K562 (cell line): ENCODE measurements at regions not wholly inside any gene's neighbourhood (a gene's known extent, or its start where the extent isn't known, plus 50 kb on each side); places are given as distances from the start of the nearest gene placed in this dataset.

Experiments
- CBX8 ChIP-seq: fragments of 200-600 bp; sonication (generic); IDR thresholded peaks from 2 replicates; pipeline ENCODE4 v1.6.1; 2012; ENCODE audit warnings: borderline replicate concordance, mixed run types, low read depth, mild to moderate bottlenecking, moderate library complexity, mixed read lengths, low read length, control low read depth, inconsistent platforms; ENCODE audit not compliant: poor library complexity, severe bottlenecking; ENCODE audit errors: extremely low read depth
- CEBPB ChIP-seq: fragments of 450-650 bp; IDR thresholded peaks from 2 replicates; pipeline ENCODE4 v1.6.1; 2016; ENCODE audit warnings: missing genetic modification characterization, missing compliant biosample characterization
- DMBX1 ChIP-seq: fragments of 250-450 bp; sonication (Bioruptor Pico); IDR thresholded peaks from 2 replicates; pipeline ENCODE4 v1.8.0; 2022; ENCODE audit warnings: inconsistent platforms, mild to moderate bottlenecking, moderate library complexity, borderline replicate concordance
- ETS2 ChIP-seq: IDR thresholded peaks from 2 replicates; pipeline ENCODE4 v1.6.1; 2016; ENCODE audit warnings: borderline replicate concordance, missing genetic modification characterization, mild to moderate bottlenecking, moderate library complexity, missing compliant biosample characterization; ENCODE audit not compliant: poor library complexity, severe bottlenecking
- ETV5 ChIP-seq: sonication (generic); formaldehyde crosslinking; IDR thresholded peaks from 2 replicates; pipeline ENCODE4 v1.4.0; 2020; ENCODE audit warnings: low read depth, mild to moderate bottlenecking, missing genetic modification reagents
- FOXJ3 ChIP-seq: sonication (generic); formaldehyde crosslinking; IDR thresholded peaks from 2 replicates; pipeline ENCODE4 v1.4.0; 2020; ENCODE audit warnings: mild to moderate bottlenecking, missing genetic modification reagents
- HDGF ChIP-seq: fragments of 450-650 bp; IDR thresholded peaks from 2 replicates; pipeline ENCODE4 v1.6.1; 2016
- KHSRP ChIP-seq: fragments of 450-650 bp; IDR thresholded peaks from 2 replicates; pipeline ENCODE4 v1.6.1; 2017
- KLF13 ChIP-seq: fragments of 450-650 bp; IDR thresholded peaks from 2 replicates; pipeline ENCODE4 v1.6.1; 2016; ENCODE audit warnings: missing genetic modification characterization, low read depth, mild to moderate bottlenecking, missing compliant biosample characterization, moderate library complexity, borderline replicate concordance
- MAFG ChIP-seq: fragments of 450-650 bp; conservative IDR thresholded peaks from 2 replicates; pipeline ENCODE4 v1.6.1; 2016; ENCODE audit warnings: missing genetic modification characterization, missing compliant biosample characterization
- MYC ChIP-seq, 2 experiments: fragments of 250-450 bp in 1 of 2; sonication (Bioruptor Pico) in 1 of 2; IDR thresholded peaks; 2 replicates each; pipeline versions ENCODE4 v1.5.1 to v1.6.1; 2012 to 2021; ENCODE audit warnings: low read depth in 2 of 2, borderline replicate concordance in 1 of 2, improper control_type of control experiment in 1 of 2, low read length in 1 of 2, mild to moderate bottlenecking in 1 of 2, moderate library complexity in 1 of 2
- NCOR1 ChIP-seq: fragments of 450-650 bp; IDR thresholded peaks from 2 replicates; pipeline ENCODE4 v1.6.1; 2016; ENCODE audit warnings: mild to moderate bottlenecking, moderate library complexity
- SMAD1 ChIP-seq: fragments of 150-350 bp; IDR thresholded peaks from 2 replicates; pipeline ENCODE4 v1.6.1; 2014; ENCODE audit warnings: low read length, low read depth; ENCODE audit not compliant: partially characterized antibody
- SRSF1 ChIP-seq: fragments of 200-400 bp; formaldehyde crosslinking; IDR thresholded peaks from 2 replicates; pipeline ENCODE4 v1.6.1; 2017; ENCODE audit warnings: mild to moderate bottlenecking, low read depth, low read length, moderate library complexity
- TEAD4 ChIP-seq, 2 experiments: sonication (generic) in 1 of 2; formaldehyde crosslinking in 1 of 2; IDR thresholded peaks; 2 replicates each; pipeline versions ENCODE4 v1.6.1 to v1.8.0; 2012 to 2022; ENCODE audit warnings: borderline replicate concordance in 1 of 2, inconsistent platforms in 1 of 2, low read length in 1 of 2, mild to moderate bottlenecking in 1 of 2, missing genetic modification reagents in 1 of 2
- ZFP1 ChIP-seq: fragments of 450-650 bp; formaldehyde crosslinking; IDR thresholded peaks from 2 replicates; pipeline ENCODE4 v1.4.0; 2020; ENCODE audit warnings: mild to moderate bottlenecking, mixed read lengths
- ZNF551 ChIP-seq: fragments of 250-450 bp; sonication (Bioruptor Pico); IDR thresholded peaks from 2 replicates; pipeline ENCODE4 v1.5.0; 2021; ENCODE audit warnings: mild to moderate bottlenecking, moderate library complexity
- TF ChIP-seq, protein P1 (sequence below): fragments of 450-650 bp; IDR thresholded peaks from 2 replicates; pipeline ENCODE4 v1.6.1; 2018; ENCODE audit not compliant: partially characterized antibody
- TF ChIP-seq, protein P2 (sequence below): fragments of 250-450 bp; sonication (Bioruptor Pico); IDR thresholded peaks from 2 replicates; pipeline ENCODE4 v1.4.0; 2020; ENCODE audit warnings: mild to moderate bottlenecking, moderate library complexity

DNA sequence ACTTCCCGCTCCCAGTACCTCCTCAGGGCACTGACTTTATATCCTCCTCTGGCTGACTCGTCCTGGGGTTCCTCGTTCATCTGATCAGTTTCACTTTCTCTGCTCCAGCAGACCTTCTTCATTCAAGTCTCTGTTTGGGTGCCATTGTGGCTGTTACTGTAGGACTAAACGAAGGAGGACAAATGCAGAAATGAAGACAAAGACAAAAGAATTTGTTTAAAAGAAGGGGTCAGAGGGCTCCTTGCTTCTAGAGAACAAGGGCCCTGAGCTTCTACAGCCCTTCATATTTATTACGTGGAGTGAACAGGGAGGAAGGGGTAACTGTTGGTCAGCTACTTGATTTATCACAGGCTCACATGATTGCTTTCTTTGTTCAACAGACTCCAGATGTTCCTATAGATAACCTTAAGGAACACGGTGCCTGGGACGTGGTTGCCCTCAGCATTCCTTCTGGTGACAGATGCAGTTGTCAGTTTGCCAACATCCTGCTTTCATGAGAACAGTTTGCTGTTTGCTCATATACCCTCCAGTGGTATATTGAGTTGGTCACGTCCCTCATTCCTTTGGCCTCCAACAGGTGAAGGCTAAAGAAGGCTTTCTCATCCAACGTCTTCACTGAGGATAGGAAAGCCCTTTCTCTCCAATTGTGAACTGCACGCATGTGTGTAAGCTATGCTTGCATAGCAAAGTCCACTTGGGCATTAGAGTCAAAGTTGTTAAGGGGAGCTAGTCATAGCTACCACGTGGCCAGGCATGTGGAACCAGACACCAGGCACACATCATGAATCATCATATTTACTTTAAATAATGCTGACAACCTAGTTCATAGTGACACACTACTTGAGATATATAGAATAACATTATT, 69.1 kb upstream of the BTN3A2 start (continued):
- TF ChIP-seq FOXJ3 (CRISPR knock-in tag) (no peak), KLF13 (tag) (0 out of 2 replicates have a peak, but pooled peaks have one; percentile 6), HDGF (peak; percentile 37; the same call in 1 of the 2 replicates), KHSRP (0 out of 2 replicates have a peak, but pooled peaks have one; percentile 46), DMBX1 (CRISPR knock-in tag) (peak; percentile 93), ETV5 (CRISPR knock-in tag) (peak; percentile 71; the same call in 1 of the 2 replicates), SRSF1 (no peak), ETS2 (tag) (no peak), MYC (IDR thresholded peaks at IDR 0.05; ENCODE audit: low read depth, low read length) (peak; percentile 84), MYC (CRISPR knock-in tag; IDR thresholded peaks at IDR 0.05; ENCODE audit: borderline replicate concordance, low read depth) (peak; percentile 86; the same call in 1 of the 2 replicates), ZNF551 (CRISPR knock-in tag) (no peak), TEAD4 (IDR thresholded peaks at IDR 0.05; ENCODE audit: low read length) (peak; percentile 96), TEAD4 (CRISPR knock-in tag; IDR thresholded peaks at IDR 0.05; ENCODE audit: borderline replicate concordance) (no peak), MAFG (tag) (peak; percentile 98), CEBPB (tag) (no peak), SMAD1 (peak; percentile 69), NCOR1 (peak; percentile 97), ZFP1 (CRISPR knock-in tag) (0 out of 2 replicates have a peak, but pooled peaks have one; percentile 37), CBX8 (no peak)
- TF ChIP-seq, protein P1, sequence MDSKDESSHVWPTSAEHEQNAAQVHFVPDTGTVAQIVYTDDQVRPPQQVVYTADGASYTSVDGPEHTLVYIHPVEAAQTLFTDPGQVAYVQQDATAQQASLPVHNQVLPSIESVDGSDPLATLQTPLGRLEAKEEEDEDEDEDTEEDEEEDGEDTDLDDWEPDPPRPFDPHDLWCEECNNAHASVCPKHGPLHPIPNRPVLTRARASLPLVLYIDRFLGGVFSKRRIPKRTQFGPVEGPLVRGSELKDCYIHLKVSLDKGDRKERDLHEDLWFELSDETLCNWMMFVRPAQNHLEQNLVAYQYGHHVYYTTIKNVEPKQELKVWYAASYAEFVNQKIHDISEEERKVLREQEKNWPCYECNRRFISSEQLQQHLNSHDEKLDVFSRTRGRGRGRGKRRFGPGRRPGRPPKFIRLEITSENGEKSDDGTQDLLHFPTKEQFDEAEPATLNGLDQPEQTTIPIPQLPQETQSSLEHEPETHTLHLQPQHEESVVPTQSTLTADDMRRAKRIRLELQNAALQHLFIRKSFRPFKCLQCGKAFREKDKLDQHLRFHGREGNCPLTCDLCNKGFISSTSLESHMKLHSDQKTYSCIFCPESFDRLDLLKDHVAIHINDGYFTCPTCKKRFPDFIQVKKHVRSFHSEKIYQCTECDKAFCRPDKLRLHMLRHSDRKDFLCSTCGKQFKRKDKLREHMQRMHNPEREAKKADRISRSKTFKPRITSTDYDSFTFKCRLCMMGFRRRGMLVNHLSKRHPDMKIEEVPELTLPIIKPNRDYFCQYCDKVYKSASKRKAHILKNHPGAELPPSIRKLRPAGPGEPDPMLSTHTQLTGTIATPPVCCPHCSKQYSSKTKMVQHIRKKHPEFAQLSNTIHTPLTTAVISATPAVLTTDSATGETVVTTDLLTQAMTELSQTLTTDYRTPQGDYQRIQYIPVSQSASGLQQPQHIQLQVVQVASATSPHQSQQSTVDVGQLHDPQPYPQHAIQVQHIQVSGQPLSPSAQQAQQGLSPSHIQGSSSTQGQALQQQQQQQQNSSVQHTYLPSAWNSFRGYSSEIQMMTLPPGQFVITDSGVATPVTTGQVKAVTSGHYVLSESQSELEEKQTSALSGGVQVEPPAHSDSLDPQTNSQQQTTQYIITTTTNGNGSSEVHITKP = peak; percentile 87
- TF ChIP-seq, protein P2, sequence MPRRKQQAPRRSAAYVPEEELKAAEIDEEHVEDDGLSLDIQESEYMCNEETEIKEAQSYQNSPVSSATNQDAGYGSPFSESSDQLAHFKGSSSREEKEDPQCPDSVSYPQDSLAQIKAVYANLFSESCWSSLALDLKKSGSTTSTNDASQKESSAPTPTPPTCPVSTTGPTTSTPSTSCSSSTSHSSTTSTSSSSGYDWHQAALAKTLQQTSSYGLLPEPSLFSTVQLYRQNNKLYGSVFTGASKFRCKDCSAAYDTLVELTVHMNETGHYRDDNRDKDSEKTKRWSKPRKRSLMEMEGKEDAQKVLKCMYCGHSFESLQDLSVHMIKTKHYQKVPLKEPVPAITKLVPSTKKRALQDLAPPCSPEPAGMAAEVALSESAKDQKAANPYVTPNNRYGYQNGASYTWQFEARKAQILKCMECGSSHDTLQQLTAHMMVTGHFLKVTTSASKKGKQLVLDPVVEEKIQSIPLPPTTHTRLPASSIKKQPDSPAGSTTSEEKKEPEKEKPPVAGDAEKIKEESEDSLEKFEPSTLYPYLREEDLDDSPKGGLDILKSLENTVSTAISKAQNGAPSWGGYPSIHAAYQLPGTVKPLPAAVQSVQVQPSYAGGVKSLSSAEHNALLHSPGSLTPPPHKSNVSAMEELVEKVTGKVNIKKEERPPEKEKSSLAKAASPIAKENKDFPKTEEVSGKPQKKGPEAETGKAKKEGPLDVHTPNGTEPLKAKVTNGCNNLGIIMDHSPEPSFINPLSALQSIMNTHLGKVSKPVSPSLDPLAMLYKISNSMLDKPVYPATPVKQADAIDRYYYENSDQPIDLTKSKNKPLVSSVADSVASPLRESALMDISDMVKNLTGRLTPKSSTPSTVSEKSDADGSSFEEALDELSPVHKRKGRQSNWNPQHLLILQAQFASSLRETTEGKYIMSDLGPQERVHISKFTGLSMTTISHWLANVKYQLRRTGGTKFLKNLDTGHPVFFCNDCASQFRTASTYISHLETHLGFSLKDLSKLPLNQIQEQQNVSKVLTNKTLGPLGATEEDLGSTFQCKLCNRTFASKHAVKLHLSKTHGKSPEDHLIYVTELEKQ (CRISPR knock-in tag) = 0 out of 2 replicates have a peak, but pooled peaks have one; percentile 35
